ENCODE measurements at regions not wholly inside any gene's neighbourhood (a gene's known extent, or its start where the extent isn't known, plus 50 kb on each side); places are given as distances from the start of the nearest gene placed in this dataset.

DNA sequence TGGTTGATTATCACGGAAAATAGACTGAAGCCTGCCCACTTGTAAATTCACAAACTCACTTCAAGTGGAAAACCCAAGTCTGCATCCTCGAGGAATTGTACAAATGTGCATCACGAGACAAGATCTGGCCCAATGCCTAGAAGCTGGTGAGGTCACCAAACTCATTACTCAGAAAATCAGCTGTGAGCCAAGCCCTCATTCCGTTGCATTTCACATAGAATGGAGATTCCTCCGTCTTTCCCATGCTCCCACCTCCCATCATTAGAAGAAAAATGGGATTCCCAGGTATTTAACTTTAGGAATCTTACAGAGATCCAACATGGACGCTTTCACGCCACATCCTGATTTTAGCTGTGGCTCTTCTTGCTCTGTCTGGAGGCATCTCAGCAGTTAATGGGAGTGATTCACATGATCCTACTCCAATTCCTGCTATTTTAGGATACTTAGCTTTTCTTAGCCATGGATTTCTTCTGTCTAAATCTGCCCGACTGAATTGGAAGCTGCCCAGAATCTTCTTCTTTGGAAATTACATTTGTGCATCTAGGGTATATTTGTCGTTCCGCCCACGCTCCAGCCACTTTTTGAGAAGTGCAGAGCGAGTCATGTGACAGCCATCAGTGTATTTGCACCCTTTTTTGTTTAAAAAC is 68.7 kb upstream of the STMND1 start (continued):
- TF ChIP-seq, protein P1, sequence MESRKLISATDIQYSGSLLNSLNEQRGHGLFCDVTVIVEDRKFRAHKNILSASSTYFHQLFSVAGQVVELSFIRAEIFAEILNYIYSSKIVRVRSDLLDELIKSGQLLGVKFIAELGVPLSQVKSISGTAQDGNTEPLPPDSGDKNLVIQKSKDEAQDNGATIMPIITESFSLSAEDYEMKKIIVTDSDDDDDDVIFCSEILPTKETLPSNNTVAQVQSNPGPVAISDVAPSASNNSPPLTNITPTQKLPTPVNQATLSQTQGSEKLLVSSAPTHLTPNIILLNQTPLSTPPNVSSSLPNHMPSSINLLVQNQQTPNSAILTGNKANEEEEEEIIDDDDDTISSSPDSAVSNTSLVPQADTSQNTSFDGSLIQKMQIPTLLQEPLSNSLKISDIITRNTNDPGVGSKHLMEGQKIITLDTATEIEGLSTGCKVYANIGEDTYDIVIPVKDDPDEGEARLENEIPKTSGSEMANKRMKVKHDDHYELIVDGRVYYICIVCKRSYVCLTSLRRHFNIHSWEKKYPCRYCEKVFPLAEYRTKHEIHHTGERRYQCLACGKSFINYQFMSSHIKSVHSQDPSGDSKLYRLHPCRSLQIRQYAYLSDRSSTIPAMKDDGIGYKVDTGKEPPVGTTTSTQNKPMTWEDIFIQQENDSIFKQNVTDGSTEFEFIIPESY (IDR thresholded peaks at IDR 0.05; ENCODE audit: borderline replicate concordance, low read depth): no peak; the same call in 1 of the 2 replicates
- TF ChIP-seq MXI1 (IDR thresholded peaks at IDR 0.05; ENCODE audit: low read depth, low read length) (no peak), RAD21 (IDR thresholded peaks at IDR 0.05; ENCODE audit: low read length) (no peak), RFX5 (IDR thresholded peaks at IDR 0.05; ENCODE audit: low read length) (no peak), POLR2AphosphoS5 (IDR thresholded peaks at IDR 0.05; ENCODE audit: low read depth, low read length) (peak; percentile 37; the same call in 1 of the 2 replicates), FOXM1 (IDR thresholded peaks at IDR 0.05; ENCODE audit: low read depth) (no peak), GABPA (IDR thresholded peaks at IDR 0.05; ENCODE audit: low read depth) (no peak), SMC3 (IDR thresholded peaks at IDR 0.05; ENCODE audit: low read depth, low read length) (no peak), SIN3A (IDR thresholded peaks at IDR 0.05; ENCODE audit: borderline replicate concordance, low read depth, low read length) (0 out of 2 replicates have a peak, but pooled peaks have one; percentile 54), TCF12 (IDR thresholded peaks at IDR 0.05) (peak; percentile 68)
- TF ChIP-seq, protein P2, sequence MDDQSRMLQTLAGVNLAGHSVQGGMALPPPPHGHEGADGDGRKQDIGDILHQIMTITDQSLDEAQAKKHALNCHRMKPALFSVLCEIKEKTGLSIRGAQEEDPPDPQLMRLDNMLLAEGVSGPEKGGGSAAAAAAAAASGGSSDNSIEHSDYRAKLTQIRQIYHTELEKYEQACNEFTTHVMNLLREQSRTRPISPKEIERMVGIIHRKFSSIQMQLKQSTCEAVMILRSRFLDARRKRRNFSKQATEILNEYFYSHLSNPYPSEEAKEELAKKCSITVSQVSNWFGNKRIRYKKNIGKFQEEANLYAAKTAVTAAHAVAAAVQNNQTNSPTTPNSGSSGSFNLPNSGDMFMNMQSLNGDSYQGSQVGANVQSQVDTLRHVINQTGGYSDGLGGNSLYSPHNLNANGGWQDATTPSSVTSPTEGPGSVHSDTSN (IDR thresholded peaks at IDR 0.05): peak; percentile 70

DNA sequence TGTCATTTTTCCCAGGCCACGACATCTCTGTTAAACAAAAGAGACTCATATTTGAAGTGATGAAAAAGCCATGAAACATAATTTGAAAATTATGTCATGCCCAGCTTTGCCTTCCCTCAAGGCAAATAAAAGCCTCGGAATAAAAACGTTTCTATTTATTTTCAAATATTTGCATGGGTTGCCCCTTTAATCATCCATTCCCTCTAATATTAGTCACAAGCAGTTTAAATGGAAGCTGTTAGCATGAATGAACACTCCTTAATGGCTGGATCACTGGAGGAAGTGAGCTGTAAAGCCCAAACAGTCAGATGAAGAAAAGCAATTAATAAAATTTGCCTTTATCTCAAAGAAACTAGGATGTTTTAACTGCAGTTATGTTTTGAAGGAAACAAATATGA is 69.3 kb upstream of the STMND1 start:
- peak overlapping the region; percentile 60 for H3K9ac ChIP-seq
- TF ChIP-seq FOSL2 (IDR thresholded peaks at IDR 0.05; ENCODE audit: borderline replicate concordance, low read depth) (0 out of 2 replicates have a peak, but pooled peaks have one; percentile 21), SIN3A (IDR thresholded peaks at IDR 0.05; ENCODE audit: borderline replicate concordance, low read depth, low read length) (no peak), FOXM1 (IDR thresholded peaks at IDR 0.05; ENCODE audit: low read depth) (peak; percentile 57; the same call in 1 of the 2 replicates), RXRA (IDR thresholded peaks at IDR 0.05; ENCODE audit: borderline replicate concordance, low read depth) (0 out of 2 replicates have a peak, but pooled peaks have one; percentile 3), MXI1 (IDR thresholded peaks at IDR 0.05; ENCODE audit: low read depth, low read length) (no peak), YY1 (IDR thresholded peaks at IDR 0.05; ENCODE audit: low read depth) (peak; percentile 25; the same call in 1 of the 2 replicates)
- ChIA-PET CTCF (interaction anchor here (0.8 to 1.1 kb wide), 2 partner anchors 68 to 125 kb away, joined by 3 read pairs; no protein-coding TSS in a partner anchor), POLR2A (no interaction called here)
- WGBS (ENCODE audit: low lambda C conversion rate): 14% methylated on average over 3 of the region's 3 CpGs
- H3F3A ChIP-seq (replicated peaks; ENCODE audit: insufficient read depth): peaks cover 20% of the 10 kb centered on the region
- H3K9me2 ChIP-seq: no peaks in the 10 kb centered on the region
- H3K4me2 ChIP-seq: peak overlapping the region; percentile 67
- DNase-seq: no peak
- peak overlapping the region; percentile 74 to 97; a peak in 3 of 4 replicates for H3K27ac ChIP-seq (ENCODE audit: low read depth in 2 of 2, low read length in 1 of 2)
- H3K79me2 ChIP-seq (ENCODE audit: insufficient read depth): no peaks in the 10 kb centered on the region
- H3K4me3 ChIP-seq (ENCODE audit: low read depth in 2 of 2, low read length in 1 of 2): peak overlapping the region; percentile 27 to 33; a peak in 3 of 4 replicates
- no peaks in the 10 kb centered on the region for H4K20me1 ChIP-seq (ENCODE audit: insufficient read depth)
- no peaks in the 10 kb centered on the region for H3K36me3 ChIP-seq (replicated peaks in 1 of 2; ENCODE audit: control insufficient read depth in 1 of 2, insufficient read depth in 2 of 2, low read length in 1 of 2)
- H3K9me3 ChIP-seq: no peaks in the 10 kb centered on the region
- peak overlapping the region; percentile 84; the same call in 1 of the 2 replicates for H2AFZ ChIP-seq (ENCODE audit: low read depth)
- no peaks in the 10 kb centered on the region for H3K27me3 ChIP-seq (ENCODE audit: insufficient read depth)
- H3K4me1 ChIP-seq (ENCODE audit: control insufficient read depth in 1 of 2, insufficient read depth in 2 of 2, low read depth in 1 of 2, low read length in 1 of 2): peaks cover 0 to 11% of the 10 kb centered on the region in 2 experiments; a peak in 2 of 4 replicates
